ENCODE measurements at regions not wholly inside any gene's neighbourhood (a gene's known extent, or its start where the extent isn't known, plus 50 kb on each side); places are given as distances from the start of the nearest gene placed in this dataset.

DNA sequence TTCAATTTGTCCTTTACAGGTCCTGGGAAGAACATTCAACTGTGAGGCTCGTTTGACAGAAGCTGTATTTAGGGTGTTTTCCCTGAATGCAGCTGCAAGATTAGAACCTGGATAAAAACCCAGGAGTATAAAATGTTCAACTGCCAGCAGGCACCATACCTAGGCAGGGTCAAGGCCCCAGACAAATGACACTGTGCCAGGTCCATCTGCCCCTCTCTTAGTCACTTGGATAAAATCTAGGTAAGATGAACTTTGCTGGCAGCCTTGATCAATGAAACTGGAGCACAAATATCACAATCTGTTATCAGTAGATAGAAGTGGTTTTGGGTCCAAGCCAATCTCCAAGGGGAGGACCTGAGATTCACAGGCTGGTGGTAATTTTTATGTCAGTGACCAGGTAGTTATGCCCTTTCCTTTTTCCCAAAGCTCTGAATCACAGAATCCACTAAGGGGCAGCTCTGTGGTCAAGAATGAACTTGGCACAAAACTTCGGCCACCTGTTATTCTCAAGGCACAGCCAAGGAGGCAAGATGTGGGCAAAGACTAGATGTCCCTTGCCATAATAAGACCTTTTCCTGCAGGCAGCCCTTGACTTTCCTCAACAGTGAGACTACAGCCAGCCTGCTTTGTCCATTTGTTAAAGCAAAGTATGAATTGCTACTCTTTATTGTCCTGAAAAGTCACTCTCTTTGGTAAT, 501.0 kb downstream of the PPARGC1A start:
- TF ChIP-seq, protein P1, sequence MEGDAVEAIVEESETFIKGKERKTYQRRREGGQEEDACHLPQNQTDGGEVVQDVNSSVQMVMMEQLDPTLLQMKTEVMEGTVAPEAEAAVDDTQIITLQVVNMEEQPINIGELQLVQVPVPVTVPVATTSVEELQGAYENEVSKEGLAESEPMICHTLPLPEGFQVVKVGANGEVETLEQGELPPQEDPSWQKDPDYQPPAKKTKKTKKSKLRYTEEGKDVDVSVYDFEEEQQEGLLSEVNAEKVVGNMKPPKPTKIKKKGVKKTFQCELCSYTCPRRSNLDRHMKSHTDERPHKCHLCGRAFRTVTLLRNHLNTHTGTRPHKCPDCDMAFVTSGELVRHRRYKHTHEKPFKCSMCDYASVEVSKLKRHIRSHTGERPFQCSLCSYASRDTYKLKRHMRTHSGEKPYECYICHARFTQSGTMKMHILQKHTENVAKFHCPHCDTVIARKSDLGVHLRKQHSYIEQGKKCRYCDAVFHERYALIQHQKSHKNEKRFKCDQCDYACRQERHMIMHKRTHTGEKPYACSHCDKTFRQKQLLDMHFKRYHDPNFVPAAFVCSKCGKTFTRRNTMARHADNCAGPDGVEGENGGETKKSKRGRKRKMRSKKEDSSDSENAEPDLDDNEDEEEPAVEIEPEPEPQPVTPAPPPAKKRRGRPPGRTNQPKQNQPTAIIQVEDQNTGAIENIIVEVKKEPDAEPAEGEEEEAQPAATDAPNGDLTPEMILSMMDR (IDR thresholded peaks at IDR 0.05; ENCODE audit: low read depth, low read length, poor library complexity, severe bottlenecking) = no peak
- TF ChIP-seq EZH2phosphoT487 (IDR thresholded peaks at IDR 0.05; ENCODE audit: borderline replicate concordance, low read length) = no peak
